IgD-negative memory B cell (primary cell): ENCODE measurements at regions not wholly inside any gene's neighbourhood (a gene's known extent, or its start where the extent isn't known, plus 50 kb on each side); places are given as distances from the start of the nearest gene placed in this dataset.

Source experiments
- H3K27ac Mint-ChIP-seq, 3 donors: one replicate each; pipeline ENCODE4 v1.8.0; 2020 to 2022; ENCODE audit warnings: mild to moderate bottlenecking in 3 of 3, mixed read lengths in 3 of 3, moderate library complexity in 1 of 3
- H3K27me3 Mint-ChIP-seq: one replicate; pipeline ENCODE4 v1.8.0; 2021; ENCODE audit warnings: mixed read lengths
- H3K36me3 Mint-ChIP-seq: one replicate; pipeline ENCODE4 v1.8.0; 2020; ENCODE audit warnings: mild to moderate bottlenecking, mixed read lengths
- H3K4me1 Mint-ChIP-seq, 3 donors: one replicate each; pipeline ENCODE4 v1.8.0; 2020 to 2022; ENCODE audit warnings: mixed read lengths in 3 of 3, mild to moderate bottlenecking in 1 of 3
- H3K4me3 Mint-ChIP-seq, 4 donors: one replicate each; pipeline ENCODE4 v1.8.0; 2020 to 2022; ENCODE audit warnings: mild to moderate bottlenecking in 4 of 4, mixed read lengths in 4 of 4, moderate library complexity in 3 of 4
- H3K9me3 Mint-ChIP-seq, 3 donors: one replicate each; pipeline ENCODE4 v1.8.0; 2020 to 2021; ENCODE audit warnings: mixed read lengths in 3 of 3, mild to moderate bottlenecking in 1 of 3

DNA sequence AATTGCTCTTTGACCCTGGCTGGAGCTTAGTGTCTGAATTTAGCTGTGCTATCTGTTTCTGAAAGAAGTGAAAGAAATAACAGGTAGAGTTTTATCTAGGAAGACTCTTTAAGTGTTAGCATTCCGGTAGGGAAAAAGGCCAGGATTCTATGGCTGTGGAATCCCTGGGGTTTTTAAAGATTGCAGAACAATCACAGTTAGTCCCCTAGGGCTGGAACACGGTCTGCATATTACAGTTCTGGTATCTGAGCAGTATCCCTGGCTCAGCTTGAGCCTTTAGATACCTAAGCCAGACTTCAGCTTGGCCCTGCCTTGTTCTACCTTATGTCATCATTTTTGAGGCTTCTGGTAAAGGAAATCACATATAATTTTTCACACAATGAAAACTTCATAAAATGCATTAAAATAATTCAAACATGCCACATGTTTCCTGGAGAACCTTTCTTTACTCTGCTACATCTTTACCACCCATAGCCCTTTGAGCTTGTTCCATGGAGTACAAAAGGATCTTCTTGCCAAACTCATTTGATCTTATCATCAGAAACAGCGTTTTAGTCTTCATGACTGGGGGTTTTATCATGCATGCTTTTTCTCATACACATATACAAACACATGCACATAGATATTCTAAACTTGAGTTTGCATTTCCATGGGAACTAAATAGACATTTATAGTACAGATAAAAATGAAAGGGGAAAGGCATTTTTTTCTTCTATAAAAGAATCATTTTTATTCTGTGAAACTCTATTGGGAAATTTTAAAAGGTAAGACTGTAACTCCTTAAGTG is 410.8 kb downstream of the CETN3 start:
- no peak overlapping the region for H3K27ac Mint-ChIP-seq
- no peak overlapping the region for H3K4me3 Mint-ChIP-seq
- H3K4me1 Mint-ChIP-seq: peaks cover 0 to 3% (median 0%) of the 10 kb centered on the region in 3 donors
- peaks cover 0 to 2% (median 0%) of the 10 kb centered on the region in 3 donors for H3K9me3 Mint-ChIP-seq
- no peaks in the 10 kb centered on the region for H3K27me3 Mint-ChIP-seq
- H3K36me3 Mint-ChIP-seq: no peaks in the 10 kb centered on the region

GRCh38 chr5:89996890-89997289 is 412.7 kb downstream of the CETN3 start:
- H3K9me3 Mint-ChIP-seq: peaks cover 0 to 2% (median 0%) of the 10 kb centered on the region in 3 donors
- H3K4me1 Mint-ChIP-seq: peaks cover 0 to 3% (median 0%) of the 10 kb centered on the region in 3 donors
- H3K36me3 Mint-ChIP-seq: no peaks in the 10 kb centered on the region
- no peak overlapping the region for H3K27ac Mint-ChIP-seq
- no peaks in the 10 kb centered on the region for H3K27me3 Mint-ChIP-seq
- H3K4me3 Mint-ChIP-seq: no peak overlapping the region

- H3K27ac Mint-ChIP-seq: no peak overlapping the region
- peaks cover 0 to 2% (median 0%) of the 10 kb centered on the region in 3 donors for H3K4me1 Mint-ChIP-seq
- H3K9me3 Mint-ChIP-seq: peaks cover 0 to 2% (median 0%) of the 10 kb centered on the region in 3 donors
- H3K27me3 Mint-ChIP-seq: no peaks in the 10 kb centered on the region
- no peak overlapping the region for H3K4me3 Mint-ChIP-seq
- no peaks in the 10 kb centered on the region for H3K36me3 Mint-ChIP-seq
Measured at GRCh38 chr5:89996335-89996734, 413.2 kb downstream of the CETN3 start.

DNA sequence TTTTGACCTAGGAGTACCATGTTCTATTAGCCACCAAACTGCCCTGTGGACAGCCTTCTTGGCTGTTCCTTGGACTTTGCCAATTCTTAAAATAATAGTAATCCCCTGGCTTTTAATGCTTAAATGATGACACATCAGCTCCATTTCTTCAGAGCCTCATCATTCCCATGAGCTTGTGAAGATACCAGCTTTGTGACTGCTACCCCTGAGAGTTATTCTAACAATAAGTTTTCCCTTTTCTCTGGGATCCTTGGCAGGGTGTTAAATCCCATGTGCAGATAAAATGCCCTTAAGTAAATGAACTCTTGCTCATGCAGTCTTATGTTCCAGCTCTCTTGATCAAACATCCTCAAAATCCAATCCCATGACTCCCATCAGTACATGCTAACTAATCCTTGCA is 415.3 kb downstream of the CETN3 start:
- no peaks in the 10 kb centered on the region for H3K36me3 Mint-ChIP-seq
- no peaks in the 10 kb centered on the region for H3K27me3 Mint-ChIP-seq
- no peak overlapping the region for H3K4me3 Mint-ChIP-seq
- no peaks in the 10 kb centered on the region for H3K4me1 Mint-ChIP-seq
- no peaks in the 10 kb centered on the region for H3K9me3 Mint-ChIP-seq
- no peak overlapping the region for H3K27ac Mint-ChIP-seq

GRCh38 chr5:89992201-89992600 is 417.4 kb downstream of the CETN3 start:
- Mint-ChIP-seq H3K4me1 (no peaks in the 10 kb centered on the region), H3K36me3 (no peaks in the 10 kb centered on the region), H3K9me3 (no peaks in the 10 kb centered on the region), H3K4me3 (no peak overlapping the region), H3K27me3 (no peaks in the 10 kb centered on the region), H3K27ac (no peak overlapping the region)

GRCh38 chr5:89991592-89991991 is 418.0 kb downstream of the CETN3 start:
- Mint-ChIP-seq H3K4me1 (no peaks in the 10 kb centered on the region), H3K36me3 (no peaks in the 10 kb centered on the region), H3K9me3 (no peaks in the 10 kb centered on the region), H3K4me3 (no peak overlapping the region), H3K27ac (no peak overlapping the region), H3K27me3 (no peaks in the 10 kb centered on the region)

GRCh38 chr5:89989776-89990175 is 419.8 kb downstream of the CETN3 start:
- Mint-ChIP-seq H3K36me3 (no peaks in the 10 kb centered on the region), H3K4me1 (no peaks in the 10 kb centered on the region), H3K9me3 (no peaks in the 10 kb centered on the region), H3K4me3 (no peak overlapping the region), H3K27ac (no peak overlapping the region), H3K27me3 (no peaks in the 10 kb centered on the region)

DNA sequence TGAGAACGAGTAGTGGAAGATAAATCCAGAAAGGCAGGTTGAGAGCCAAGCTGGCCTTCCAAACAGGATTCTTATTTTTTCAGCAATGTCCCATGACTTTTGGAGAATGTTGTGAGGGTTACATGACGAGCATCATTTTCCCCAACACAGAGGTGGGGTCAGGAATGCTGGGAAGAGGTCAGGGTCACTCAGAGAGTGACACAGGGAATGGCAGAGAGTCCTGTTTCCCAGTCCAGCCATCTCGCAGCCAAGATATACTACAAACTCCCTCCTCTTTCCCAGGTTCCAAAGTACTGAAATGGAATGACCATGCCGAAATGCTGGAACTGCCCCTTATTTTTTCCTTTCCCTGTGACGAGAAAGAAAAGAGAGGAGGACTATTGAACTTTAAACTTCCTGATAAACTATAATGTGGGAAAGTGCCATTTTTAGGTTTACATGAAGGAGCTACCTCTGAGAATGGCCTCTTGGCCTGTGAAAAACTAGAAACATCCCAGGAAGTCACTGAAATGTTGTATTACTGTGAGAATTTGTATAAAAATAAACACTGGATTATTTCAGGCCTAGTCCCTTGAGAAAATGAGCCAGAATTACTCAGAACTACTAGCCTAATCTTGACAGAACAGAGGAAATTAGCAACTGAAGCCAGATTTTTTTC is 420.4 kb downstream of the CETN3 start:
- Mint-ChIP-seq H3K27ac (no peak overlapping the region), H3K4me1 (no peaks in the 10 kb centered on the region), H3K27me3 (no peaks in the 10 kb centered on the region), H3K9me3 (no peaks in the 10 kb centered on the region), H3K4me3 (peak overlapping the region in 1 of 4 donors; percentile 77), H3K36me3 (no peaks in the 10 kb centered on the region)

GRCh38 chr5:89988129-89988810 is 421.3 kb downstream of the CETN3 start:
- no peak overlapping the region for H3K27ac Mint-ChIP-seq
- H3K4me3 Mint-ChIP-seq: no peak overlapping the region
- no peaks in the 10 kb centered on the region for H3K4me1 Mint-ChIP-seq
- no peaks in the 10 kb centered on the region for H3K27me3 Mint-ChIP-seq
- H3K36me3 Mint-ChIP-seq: no peaks in the 10 kb centered on the region
- H3K9me3 Mint-ChIP-seq: no peaks in the 10 kb centered on the region

GRCh38 chr5:89983216-89983615 is 426.3 kb downstream of the CETN3 start:
- H3K9me3 Mint-ChIP-seq: peaks cover 0 to 4% (median 2%) of the 10 kb centered on the region in 3 donors

GRCh38 chr5:89981878-89982773 is 427.4 kb downstream of the CETN3 start:
- H3K9me3 Mint-ChIP-seq: peaks cover 0 to 4% (median 2%) of the 10 kb centered on the region in 3 donors
- H3K4me1 Mint-ChIP-seq: no peaks in the 10 kb centered on the region
- no peak overlapping the region for H3K27ac Mint-ChIP-seq
- H3K27me3 Mint-ChIP-seq: no peaks in the 10 kb centered on the region
- H3K4me3 Mint-ChIP-seq: no peak overlapping the region
- no peaks in the 10 kb centered on the region for H3K36me3 Mint-ChIP-seq

More at GRCh38 chr5:89983216-89983615, 426.3 kb downstream of the CETN3 start:
- Mint-ChIP-seq H3K4me1 (no peaks in the 10 kb centered on the region), H3K27ac (no peak overlapping the region), H3K36me3 (no peaks in the 10 kb centered on the region), H3K4me3 (no peak overlapping the region), H3K27me3 (no peaks in the 10 kb centered on the region)

DNA sequence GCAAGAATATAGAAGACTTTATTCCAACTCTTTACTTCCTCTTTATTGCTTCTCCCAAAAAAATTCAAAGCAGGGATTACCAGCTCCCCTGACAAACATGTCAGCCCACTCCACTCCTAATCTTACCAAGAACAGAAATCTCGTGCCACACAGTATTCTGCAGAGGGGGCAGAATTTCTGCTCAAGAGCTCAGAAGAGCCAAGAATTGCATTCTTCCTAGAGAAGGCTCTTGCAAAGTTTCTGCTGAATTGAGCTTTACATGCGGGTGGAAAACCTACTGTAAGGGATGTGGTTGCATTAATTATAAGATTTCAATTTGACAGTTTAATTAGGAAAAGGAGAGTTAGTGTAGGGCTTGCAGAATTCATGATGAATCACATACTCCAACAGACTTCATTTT is 428.5 kb downstream of the CETN3 start:
- no peak overlapping the region for H3K4me3 Mint-ChIP-seq
- peaks cover 0 to 4% (median 2%) of the 10 kb centered on the region in 3 donors for H3K9me3 Mint-ChIP-seq
- no peak overlapping the region for H3K27ac Mint-ChIP-seq
- H3K27me3 Mint-ChIP-seq: no peaks in the 10 kb centered on the region
- H3K4me1 Mint-ChIP-seq: no peaks in the 10 kb centered on the region
- no peaks in the 10 kb centered on the region for H3K36me3 Mint-ChIP-seq

- no peaks in the 10 kb centered on the region for H3K36me3 Mint-ChIP-seq
- H3K27ac Mint-ChIP-seq: no peak overlapping the region
- H3K9me3 Mint-ChIP-seq: no peaks in the 10 kb centered on the region
- peaks cover 0 to 2% (median 0%) of the 10 kb centered on the region in 3 donors for H3K4me1 Mint-ChIP-seq
- no peak overlapping the region for H3K4me3 Mint-ChIP-seq
- no peaks in the 10 kb centered on the region for H3K27me3 Mint-ChIP-seq
Measured at GRCh38 chr5:89973516-89973915, 436.0 kb downstream of the CETN3 start.

- Mint-ChIP-seq H3K27ac (no peak overlapping the region), H3K4me1 (peaks cover 0 to 2% (median 0%) of the 10 kb centered on the region in 3 donors)
Measured at GRCh38 chr5:89972901-89973300, 436.7 kb downstream of the CETN3 start.

More at GRCh38 chr5:89972901-89973300, 436.7 kb downstream of the CETN3 start:
- H3K9me3 Mint-ChIP-seq: no peaks in the 10 kb centered on the region
- H3K36me3 Mint-ChIP-seq: no peaks in the 10 kb centered on the region
- H3K27me3 Mint-ChIP-seq: no peaks in the 10 kb centered on the region
- H3K4me3 Mint-ChIP-seq: no peak overlapping the region
